ENCODE measurements at regions not wholly inside any gene's neighbourhood (a gene's known extent, or its start where the extent isn't known, plus 50 kb on each side); places are given as distances from the start of the nearest gene placed in this dataset.

DNA sequence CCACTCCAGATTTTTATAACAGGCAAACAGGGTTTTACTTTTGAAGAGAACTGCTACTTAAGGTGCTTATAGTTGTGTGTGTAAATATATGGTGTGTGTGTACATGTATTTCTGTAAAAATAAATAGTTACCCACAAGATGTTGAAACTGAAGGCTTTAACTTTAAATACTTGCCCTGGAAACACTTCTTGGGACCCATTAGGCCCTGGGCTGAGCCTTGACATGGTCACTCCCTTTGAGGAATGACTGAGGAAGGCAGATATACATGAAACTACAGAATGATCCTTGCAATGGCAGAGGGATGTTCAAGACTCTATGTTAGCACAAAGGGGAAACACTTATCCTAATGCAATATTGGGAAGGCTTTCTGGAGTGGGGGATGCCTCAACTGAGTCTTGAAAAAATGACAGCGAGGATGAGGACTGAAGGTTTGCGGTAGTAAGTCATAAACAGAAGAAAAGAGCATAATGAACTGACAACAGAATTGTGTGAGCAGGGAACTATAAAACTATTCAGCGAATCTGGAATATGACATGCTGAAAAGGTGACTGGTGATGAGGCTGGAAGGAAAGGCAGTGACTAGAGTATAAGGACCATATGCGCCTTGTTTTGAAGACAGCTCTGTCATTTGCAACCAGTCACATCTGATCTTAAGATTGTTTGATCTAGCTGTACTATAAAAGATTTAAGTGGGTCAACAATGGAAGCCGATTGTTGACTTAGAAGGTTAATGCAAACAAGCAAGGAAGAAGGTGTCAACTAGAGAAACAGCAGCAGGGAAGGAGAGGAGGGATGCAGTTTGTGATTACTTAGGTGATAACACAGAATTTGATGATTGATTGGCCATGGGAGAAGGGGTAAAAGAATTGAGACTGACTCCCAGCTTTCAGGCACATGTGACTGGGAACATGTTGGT, 64.4 kb upstream of the COL21A1 start:
- 76 to 93% (median 93%) methylated on average over 5 of the region's 5 CpGs for whole genome bisulfite sequencing, 3 donors
- no peak overlapping the region for H3K27ac ChIP-seq (ENCODE audit: low read depth, low read length)

DNA sequence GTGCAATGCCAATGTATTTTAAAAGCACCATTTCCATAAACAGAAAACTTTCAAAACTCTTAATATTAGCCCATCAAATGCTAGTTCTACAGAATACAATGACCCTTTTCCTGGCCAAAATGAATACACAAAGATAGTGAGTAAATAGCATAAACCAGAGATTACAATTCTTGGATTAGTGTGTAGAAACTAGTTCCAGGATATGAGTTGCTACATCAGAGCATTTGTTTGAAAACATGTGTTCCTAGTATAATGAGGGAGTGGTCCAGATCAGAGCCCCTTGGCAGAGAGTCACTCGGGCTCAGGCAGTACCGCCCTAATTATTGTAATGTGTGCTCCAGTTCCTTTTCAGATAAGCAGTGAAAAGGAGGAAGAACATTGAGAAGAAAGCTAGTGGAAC, 63.7 kb upstream of the COL21A1 start:
- H3K27ac ChIP-seq (ENCODE audit: low read depth, low read length) = no peak overlapping the region
- 12 to 52% (median 15%) methylated on average over 2 of the region's 2 CpGs for WGBS, 3 donors

DNA sequence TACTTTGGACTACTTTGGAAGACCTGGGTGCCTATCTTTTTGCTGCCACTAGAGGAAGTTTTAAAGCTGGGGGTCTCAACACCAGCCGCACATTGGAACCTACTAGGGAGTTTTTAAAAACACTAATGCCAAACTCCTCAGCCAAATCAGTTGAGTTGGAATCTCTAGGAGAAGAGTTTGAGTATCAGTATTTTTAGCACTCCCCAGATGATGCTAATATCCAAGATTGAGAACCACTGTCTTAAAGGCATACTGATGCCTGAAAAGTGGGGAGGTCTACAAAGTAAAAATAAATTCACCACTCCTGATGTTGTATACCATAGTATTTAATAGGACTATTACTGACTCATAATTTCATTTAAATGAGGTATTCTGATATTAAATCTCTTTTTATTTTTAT, 62.9 kb upstream of the COL21A1 start:
- WGBS, 3 donors = 77 to 87% (median 82%) methylated on average over 1 of the region's 1 CpG
- H3K27ac ChIP-seq (ENCODE audit: low read depth, low read length) = no peak overlapping the region

GRCh38 chr6:56299916-56300315, 52.5 kb upstream of the COL21A1 start:
- WGBS, 3 donors = 56 to 81% (median 75%) methylated on average over 1 of the region's 1 CpG
- H3K27ac ChIP-seq (ENCODE audit: low read depth, low read length) = no peak overlapping the region

GRCh38 chr6:56297022-56297989, 49.9 kb upstream of the COL21A1 start:
- WGBS, 3 donors = 89 to 92% (median 91%) methylated on average over 2 of the region's 2 CpGs

More at GRCh38 chr6:56297022-56297989, 49.9 kb upstream of the COL21A1 start:
- no peak overlapping the region for H3K27ac ChIP-seq (ENCODE audit: low read depth, low read length)

All from adipose tissue (tissue), 3 donors.